GM18499 (cell line): ENCODE measurements at regions not wholly inside any gene's neighbourhood (a gene's known extent, or its start where the extent isn't known, plus 50 kb on each side); places are given as distances from the start of the nearest gene placed in this dataset.

Experiments used
- ATAC-seq: cut with Tn5 transposase; IDR thresholded peaks from one replicate; pipeline ENCODE4 v1.9.1; 2021; ENCODE audit warnings: moderate number of reproducible peaks; ENCODE audit not compliant: insufficient read depth, unreplicated experiment

DNA sequence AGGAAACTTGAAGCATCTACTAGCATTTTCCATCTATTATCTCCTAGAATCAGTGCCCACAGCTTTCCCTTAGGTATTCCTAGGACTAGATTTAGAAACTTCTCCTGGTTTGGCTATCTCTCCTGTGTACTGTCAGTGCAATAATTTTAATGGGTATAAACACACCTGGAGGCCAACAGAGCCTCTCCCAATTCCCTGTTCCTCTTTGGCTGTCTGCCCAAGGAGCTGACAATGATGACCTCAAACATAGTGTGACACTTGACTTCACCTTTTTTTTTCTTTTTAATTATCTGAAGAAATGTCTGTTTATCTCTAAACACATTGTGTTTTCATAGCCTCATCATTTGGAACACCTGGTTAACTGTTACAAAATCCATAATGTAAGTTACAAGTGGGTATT, 754.5 kb upstream of the ALCAM start:
- ATAC-seq, result no peak

DNA sequence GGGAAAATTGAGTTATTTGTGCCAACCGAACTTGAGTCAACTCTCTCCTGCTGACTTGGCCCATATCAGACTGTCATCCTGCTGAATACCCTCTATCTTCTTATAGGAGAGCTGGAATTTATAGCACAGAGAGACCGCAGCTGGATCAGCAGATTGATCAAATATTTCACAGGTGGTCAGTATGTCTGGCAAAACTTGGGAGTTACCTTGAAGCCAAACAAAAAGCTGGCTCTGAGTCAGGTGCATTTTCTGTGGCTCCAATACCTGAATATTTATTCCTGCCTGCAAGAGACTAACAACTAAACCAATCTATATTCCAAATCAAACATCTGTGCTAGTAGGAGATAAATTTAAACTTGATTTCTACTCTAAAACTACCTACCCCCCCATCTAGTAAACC, 752.1 kb upstream of the ALCAM start:
- no peak for ATAC-seq

DNA sequence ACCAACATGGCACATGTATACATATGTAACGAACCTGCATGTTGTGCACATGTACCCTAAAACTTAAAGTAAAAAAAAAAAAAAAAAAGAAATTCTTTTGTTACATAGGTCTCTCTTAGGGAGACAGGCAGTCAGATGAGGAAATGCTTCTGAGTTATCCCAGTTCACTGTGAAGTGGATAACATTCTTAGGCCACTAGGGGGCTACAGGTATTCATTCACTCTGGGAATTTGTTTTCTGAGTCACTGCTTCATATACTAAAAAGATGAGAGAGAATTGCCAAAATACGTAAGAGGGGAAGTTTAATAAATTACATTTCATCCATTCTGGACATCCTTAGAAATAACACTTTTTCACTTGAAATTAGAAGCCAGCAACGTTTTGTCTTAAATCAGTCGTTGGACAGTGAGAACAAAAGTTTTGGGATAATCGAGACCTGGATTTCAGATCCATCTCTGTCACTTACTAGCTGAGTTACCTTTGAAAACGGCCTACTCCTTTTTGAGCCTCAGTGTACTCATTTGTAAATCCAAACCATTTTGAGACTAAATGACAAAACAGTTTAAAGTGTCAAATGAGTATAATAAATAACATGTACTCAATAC, 738.4 kb upstream of the ALCAM start:
- peak; percentile 77 for ATAC-seq

GRCh38 chr3:104629038-104629437, 737.7 kb upstream of the ALCAM start:
- no peak for ATAC-seq

DNA sequence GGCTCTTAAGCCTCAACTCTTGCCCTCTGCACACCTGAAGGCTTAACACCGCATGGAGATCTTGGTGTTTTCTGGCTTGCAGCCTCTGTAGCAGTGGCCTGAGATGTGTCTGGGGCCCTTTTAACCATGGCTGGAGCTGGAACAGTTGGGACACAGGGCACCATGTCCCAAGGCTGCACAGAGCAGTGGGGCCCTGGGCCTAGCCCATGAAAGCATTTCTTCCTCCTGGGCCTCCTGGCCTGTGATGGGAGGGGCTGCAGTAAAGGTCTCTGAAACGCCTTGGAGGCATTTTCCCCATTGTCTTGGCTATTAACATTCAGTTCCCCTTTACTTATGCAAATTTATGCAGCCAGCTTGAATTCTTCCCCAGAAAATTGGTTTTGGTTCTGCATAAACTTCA, 735.5 kb upstream of the ALCAM start:
- ATAC-seq, result no peak

DNA sequence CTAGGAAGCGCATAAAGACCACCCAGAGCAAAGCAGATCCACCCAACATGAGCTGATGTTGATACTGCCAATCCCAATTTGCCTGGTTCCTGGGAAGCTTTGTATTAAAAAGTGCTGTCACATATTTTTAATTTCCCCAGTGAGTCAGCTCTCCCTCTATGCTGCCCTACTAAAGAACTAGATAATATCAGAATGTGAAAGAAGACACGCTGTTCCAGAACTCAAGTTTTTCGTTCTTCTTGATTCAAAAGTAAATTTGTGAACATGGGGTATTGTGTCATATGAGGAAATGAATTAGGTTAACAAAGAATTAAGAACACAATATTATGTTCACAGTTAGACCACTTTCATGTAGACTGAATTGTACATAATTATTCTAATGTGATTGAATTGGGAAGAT, 734.2 kb upstream of the ALCAM start:
- ATAC-seq, result no peak

GRCh38 chr3:104632947-104633346, 733.8 kb upstream of the ALCAM start:
- no peak for ATAC-seq

DNA sequence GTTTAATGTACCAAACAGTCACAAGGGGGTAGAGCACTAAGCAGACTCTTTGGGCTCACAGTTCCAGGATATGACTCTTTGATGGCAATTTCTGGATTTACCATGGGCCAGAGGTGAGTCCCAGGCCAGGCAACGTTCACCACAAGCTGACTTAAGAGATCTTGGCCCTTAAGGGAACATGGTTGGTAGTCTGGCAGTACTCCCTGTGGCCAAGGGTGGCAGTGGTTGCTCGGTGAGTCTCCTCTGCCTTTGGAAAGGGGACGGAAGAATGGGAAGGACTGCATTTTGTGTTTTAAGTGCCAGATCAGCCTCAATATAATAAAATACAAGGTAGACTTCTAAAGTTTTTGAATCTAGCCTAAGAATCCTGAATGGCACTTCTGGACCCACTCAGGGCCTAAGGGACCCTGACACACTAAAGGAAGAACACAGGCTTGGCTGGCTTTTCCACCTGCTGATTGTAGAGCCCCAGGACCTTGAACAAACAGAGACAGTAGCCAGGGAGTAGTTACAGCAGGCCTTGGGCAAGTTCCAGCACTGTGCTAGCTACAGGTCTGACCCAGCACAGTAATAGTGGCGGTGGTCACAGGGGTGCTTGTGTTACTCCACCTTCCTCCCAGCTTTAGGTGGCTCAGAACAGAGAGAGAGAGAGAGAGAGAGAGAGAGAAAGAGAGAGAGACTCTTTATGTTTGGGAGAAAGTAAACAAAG, 730.7 kb upstream of the ALCAM start:
- ATAC-seq, result no peak

- no peak for ATAC-seq
These were observed 723.9 kb upstream of the ALCAM start for GRCh38 chr3:104642827-104643226.

- no peak for ATAC-seq
These were observed 720.5 kb upstream of the ALCAM start for GRCh38 chr3:104646196-104646595.

- ATAC-seq, result no peak
These were observed 717.9 kb upstream of the ALCAM start for GRCh38 chr3:104648823-104649222.

GRCh38 chr3:104669083-104669482, 697.6 kb upstream of the ALCAM start:
- no peak for ATAC-seq

GRCh38 chr3:104672331-104672730, 694.4 kb upstream of the ALCAM start:
- no peak for ATAC-seq

DNA sequence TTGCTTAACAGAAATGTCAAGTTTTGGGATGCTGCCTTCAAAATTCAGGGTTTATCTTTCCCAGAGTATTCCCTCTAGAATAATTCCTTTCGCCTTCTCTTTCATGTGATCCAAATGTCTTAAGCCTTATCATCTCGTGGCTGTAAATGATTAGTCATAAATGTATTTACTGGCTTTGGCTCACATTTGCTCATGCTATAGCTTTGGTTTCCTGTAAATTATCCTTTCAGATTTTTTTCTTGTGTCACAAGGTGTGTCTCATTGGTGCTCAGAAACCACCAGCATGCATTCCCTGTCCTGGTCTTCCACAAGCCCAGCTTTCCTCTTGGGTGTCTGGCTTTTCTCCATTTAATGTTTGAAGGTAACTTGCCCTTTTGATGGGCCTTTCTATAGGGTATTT, 692.7 kb upstream of the ALCAM start:
- no peak for ATAC-seq

DNA sequence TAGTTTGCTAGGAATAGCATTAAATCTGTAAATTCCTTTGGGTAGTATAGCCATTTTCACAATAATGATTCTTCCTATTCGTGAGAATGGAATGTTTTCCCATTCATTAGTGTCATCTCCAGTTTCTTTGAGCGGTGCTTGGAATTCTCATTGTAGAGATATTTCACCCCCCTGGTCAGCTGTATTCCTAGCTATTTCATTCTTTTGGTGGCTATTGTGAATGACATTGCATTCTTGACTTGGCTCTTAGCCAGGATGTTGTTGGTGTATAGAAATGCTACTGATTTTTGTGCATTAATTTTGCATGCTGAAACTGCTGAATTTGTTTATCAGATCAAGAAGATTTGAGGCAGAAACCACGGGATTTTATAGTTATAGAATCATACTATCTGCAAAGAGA, 690.5 kb upstream of the ALCAM start:
- no peak for ATAC-seq

- ATAC-seq, result no peak
These were observed 688.8 kb upstream of the ALCAM start for GRCh38 chr3:104677932-104678331.

- ATAC-seq, result no peak
These were observed 681.2 kb upstream of the ALCAM start for GRCh38 chr3:104685492-104685891.

GRCh38 chr3:104687362-104687761, 679.3 kb upstream of the ALCAM start:
- no peak for ATAC-seq

DNA sequence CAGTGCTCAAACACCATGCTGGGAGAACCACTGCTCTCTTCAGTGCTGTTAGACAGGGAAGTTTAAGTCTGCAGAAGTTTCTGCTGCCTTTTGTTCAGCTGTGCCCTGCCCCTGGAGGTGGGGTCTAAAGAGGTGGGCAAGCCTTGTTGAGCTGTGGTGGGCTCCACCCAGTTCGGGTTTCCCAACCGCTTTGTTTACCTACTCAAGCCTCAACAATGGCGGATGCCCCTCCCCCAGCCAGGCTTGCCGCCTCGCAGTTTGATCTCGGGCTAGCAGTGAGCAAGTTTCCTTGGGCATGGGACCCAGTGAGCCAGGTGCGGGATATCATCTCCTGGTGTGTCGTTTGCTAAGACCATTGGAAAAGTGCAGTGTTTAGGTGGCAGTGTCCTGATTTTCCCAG, 670.2 kb upstream of the ALCAM start:
- ATAC-seq, result no peak

GRCh38 chr3:104711406-104711805, 655.3 kb upstream of the ALCAM start:
- no peak for ATAC-seq

DNA sequence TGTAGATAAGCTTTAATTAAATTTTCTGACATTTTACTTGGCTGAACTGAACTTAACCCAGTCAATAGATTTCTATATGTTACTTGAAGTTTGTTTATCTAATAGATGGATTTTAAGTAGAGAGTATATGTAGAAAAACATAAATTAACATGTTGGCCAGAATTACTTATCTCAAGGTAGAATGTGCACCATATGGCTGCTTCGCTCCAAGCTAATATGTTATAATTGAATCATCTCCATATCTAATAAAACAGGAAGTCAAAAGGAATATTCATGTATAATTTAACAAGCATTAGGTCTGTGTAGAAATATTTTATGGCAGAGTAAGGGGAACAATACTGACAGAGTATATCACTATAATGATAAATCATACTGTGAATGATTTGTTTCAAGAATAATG, 650.7 kb upstream of the ALCAM start:
- no peak for ATAC-seq

DNA sequence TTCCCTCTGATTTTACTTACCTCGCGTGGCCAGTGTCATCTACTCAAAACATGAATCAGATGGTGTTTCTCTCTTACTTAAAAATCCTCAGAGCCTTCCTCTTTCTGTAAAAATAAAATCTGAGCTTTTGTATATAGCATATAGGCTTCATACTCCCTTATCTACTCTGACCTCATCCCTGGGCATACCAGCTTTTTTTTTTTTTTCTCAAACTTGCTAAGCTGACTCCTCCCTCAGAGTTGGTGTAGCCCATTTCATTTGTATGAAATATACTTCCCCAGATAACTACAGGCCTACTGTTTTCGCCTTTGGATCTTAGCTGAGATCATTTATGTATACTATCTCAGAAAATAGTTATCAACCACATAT, 648.9 kb upstream of the ALCAM start:
- peak; percentile 39 for ATAC-seq
